A673 (cell line): ENCODE measurements at regions not wholly inside any gene's neighbourhood (a gene's known extent, or its start where the extent isn't known, plus 50 kb on each side); places are given as distances from the start of the nearest gene placed in this dataset.
A peak's percentile ranks its signal among the peaks of the same experiment; 100 is the strongest.

Source experiments
- BruUV-seq: library from RNA; stranded (reverse); fragments of 400-500 nt; replicated peaks from 2 replicates; lab custom pipeline; 2021; lab: Mats Ljungman, UMichigan
- CTCF ChIA-PET: fragments of 300-600 bp; sonication (Branson Sonifier 250); formaldehyde crosslinking; loops from one replicate; lab custom pipeline; 2022; ENCODE audit warnings: antibody characterized with exemption; lab: Charles Lee
- POLR2A ChIA-PET: fragments of 300-600 bp; sonication (Branson Sonifier 250); formaldehyde crosslinking; loops from one replicate; lab custom pipeline; 2022; ENCODE audit warnings: antibody characterized with exemption; ENCODE audit not compliant: low non-redundant PET; lab: Charles Lee
- DNase-seq: peaks from one replicate; pipeline ENCODE4 v3.0.0-alpha.2; 2015; ENCODE audit warnings: low spot score
- H3K27ac ChIP-seq: fragments of 200-600 bp; sonication (generic); 2 replicates; pipeline ENCODE4 v1.5.1; 2016; ENCODE audit warnings: mixed run types, low read depth, mild to moderate bottlenecking, mixed read lengths, antibody characterized with exemption, low read length; ENCODE audit not compliant: poor library complexity, severe bottlenecking
- H3K27me3 ChIP-seq: fragments of 200-600 bp; sonication (generic); replicated peaks from 2 replicates; pipeline ENCODE4 v1.6.1; 2017; ENCODE audit warnings: mixed run types, low read depth, mild to moderate bottlenecking, mixed read lengths, antibody characterized with exemption, low read length; ENCODE audit not compliant: insufficient read depth, poor library complexity
- H3K36me3 ChIP-seq: fragments of 200-600 bp; sonication (generic); 2 replicates; pipeline ENCODE4 v1.6.1; 2016; ENCODE audit warnings: mixed run types, mild to moderate bottlenecking, mixed read lengths, antibody characterized with exemption, low read length; ENCODE audit not compliant: insufficient read depth, poor library complexity, severe bottlenecking
- H3K4me1 ChIP-seq: fragments of 200-600 bp; sonication (generic); 2 replicates; pipeline ENCODE4 v1.6.1; 2017; ENCODE audit warnings: mixed run types, mild to moderate bottlenecking, mixed read lengths, antibody characterized with exemption, low read length; ENCODE audit not compliant: insufficient read depth, poor library complexity, severe bottlenecking
- H3K4me3 ChIP-seq: fragments of 200-600 bp; sonication (generic); 2 replicates; pipeline ENCODE4 v1.5.1; 2016; ENCODE audit warnings: low read depth, mixed run types, mild to moderate bottlenecking, mixed read lengths, low read length; ENCODE audit not compliant: poor library complexity, severe bottlenecking
- H3K9me3 ChIP-seq: fragments of 200-600 bp; sonication (generic); 2 replicates; pipeline ENCODE4 v1.6.1; 2016; ENCODE audit warnings: mixed run types, low read depth, mild to moderate bottlenecking, mixed read lengths, antibody characterized with exemption, low read length; ENCODE audit not compliant: poor library complexity, severe bottlenecking
- CTCF ChIP-seq: fragments of 300-800, 200-600 bp; sonication (generic); conservative IDR thresholded peaks from 2 replicates; pipeline ENCODE4 v1.5.1; 2017; ENCODE audit warnings: low read depth, mild to moderate bottlenecking, antibody characterized with exemption, low read length, moderate library complexity, mixed read lengths
- EZH2 ChIP-seq: fragments of 200-600 bp; sonication (generic); IDR thresholded peaks from 2 replicates; pipeline ENCODE4 v1.6.1; 2017; ENCODE audit warnings: borderline replicate concordance, low read depth, mild to moderate bottlenecking, mixed read lengths, antibody characterized with exemption, low read length; ENCODE audit not compliant: poor library complexity, severe bottlenecking
- intact Hi-C: fragments of 100-400 bp; cut with micrococcal nuclease; formaldehyde crosslinking; loops from one replicate; pipeline ENCODE4 v1.10.0; 2022; ENCODE audit not compliant: unreplicated experiment

GRCh38 chr5:35354751-35355150 lies 124.5 kb upstream of the PRLR start:
- Histone ChIP-seq H3K4me3 (no peak overlapping the region), H3K27ac (no peak overlapping the region), H3K4me1 (no peaks in the 10 kb centered on the region), H3K27me3 (no peaks in the 10 kb centered on the region), H3K9me3 (no peaks in the 10 kb centered on the region), H3K36me3 (no peaks in the 10 kb centered on the region)
- no peak for DNase-seq
- no TSS peak for BruUV-seq
- CTCF ChIA-PET: no interaction called here
- POLR2A ChIA-PET: no interaction called here
- TF ChIP-seq CTCF (no peak), EZH2 (no peak)
- intact Hi-C loops: no loop called here

GRCh38 chr5:35345222-35345621 lies 114.9 kb upstream of the PRLR start:
- DNase-seq: peak; percentile 8
- Histone ChIP-seq H3K36me3 (no peaks in the 10 kb centered on the region), H3K9me3 (no peaks in the 10 kb centered on the region), H3K4me3 (no peak overlapping the region), H3K27ac (no peak overlapping the region), H3K27me3 (no peaks in the 10 kb centered on the region), H3K4me1 (no peaks in the 10 kb centered on the region)
- BruUV-seq: no TSS peak
- ChIA-PET CTCF (no interaction called here), POLR2A (no interaction called here)
- intact Hi-C loops: loop anchor here (10.0 kb wide), 1 partner anchor 250 kb away; no protein-coding TSS in a partner anchor
- no peak for TF ChIP-seq CTCF
- TF ChIP-seq EZH2: no peak

- Histone ChIP-seq H3K27ac (no peak overlapping the region), H3K4me3 (no peak overlapping the region), H3K36me3 (no peaks in the 10 kb centered on the region), H3K27me3 (no peaks in the 10 kb centered on the region), H3K9me3 (no peaks in the 10 kb centered on the region), H3K4me1 (no peaks in the 10 kb centered on the region)
- no peak for DNase-seq
- ChIA-PET CTCF (no interaction called here), POLR2A (no interaction called here)
- no peak for TF ChIP-seq EZH2
- TF ChIP-seq CTCF: no peak
- BruUV-seq: no TSS peak
- intact Hi-C loops: loop anchor here (10.0 kb wide), 1 partner anchor 248 kb away; no protein-coding TSS in a partner anchor
These were observed 112.4 kb upstream of the PRLR start for GRCh38 chr5:35342664-35343063.
